Thoracic aorta (tissue), 2 donors: ENCODE measurements at regions not wholly inside any gene's neighbourhood (a gene's known extent, or its start where the extent isn't known, plus 50 kb on each side); places are given as distances from the start of the nearest gene placed in this dataset.

Experiments used
- ATAC-seq: fragments of 150-250 bp; one replicate; pipeline ENCODE4 v1.8.0; 2017; ENCODE audit warnings: low read depth; ENCODE audit not compliant: insufficient number of reproducible peaks, low FRiP score
- DNase-seq: peaks from one replicate; pipeline ENCODE4 v3.0.0-alpha.2; 2020; ENCODE audit warnings: low spot score
- H3K27ac ChIP-seq, 2 donors: fragments of 200-600 bp; sonication (generic); 1 replicate in 1 of 2; 2 replicates in 1 of 2; pipeline ENCODE4 v1.5.1; 2016; ENCODE audit warnings: mild to moderate bottlenecking in 2 of 2, moderate library complexity in 2 of 2
- H3K27me3 ChIP-seq: fragments of 200-600 bp; sonication (generic); replicated peaks from 2 replicates; pipeline ENCODE4 v1.6.0; 2016; ENCODE audit warnings: mild to moderate bottlenecking; ENCODE audit not compliant: insufficient read depth
- H3K36me3 ChIP-seq: fragments of 200-600 bp; sonication (generic); one replicate; pipeline ENCODE4 v1.5.1; 2016
- H3K4me1 ChIP-seq, 2 donors: fragments of 200-600 bp; sonication (generic); 1 replicate in 1 of 2; 2 replicates in 1 of 2; pipeline versions ENCODE4 v1.5.1 to v1.6.0; 2016; ENCODE audit warnings: low read depth in 2 of 2, mild to moderate bottlenecking in 1 of 2; ENCODE audit not compliant: control insufficient read depth in 1 of 2
- H3K4me3 ChIP-seq: fragments of 200-600 bp; sonication (generic); 2 replicates; pipeline ENCODE4 v1.5.1; 2016; ENCODE audit warnings: mild to moderate bottlenecking
- H3K9me3 ChIP-seq: fragments of 200-600 bp; sonication (generic); 2 replicates; pipeline ENCODE4 v1.5.1; 2016
- CTCF ChIP-seq: fragments of 200-600 bp; sonication (generic); IDR thresholded peaks from one replicate; pipeline ENCODE4 v1.5.1; 2019; ENCODE audit warnings: antibody characterized with exemption

GRCh38 chr11:133713406-133713805, 131.9 kb downstream of the SPATA19 start:
- no peak overlapping the region for H3K4me3 ChIP-seq
- no peaks in the 10 kb centered on the region for H3K9me3 ChIP-seq
- H3K27ac ChIP-seq: no peak overlapping the region
- DNase-seq (no peak), ATAC-seq (no peak)
- no peaks in the 10 kb centered on the region for H3K36me3 ChIP-seq
- H3K27me3 ChIP-seq: no peaks in the 10 kb centered on the region
- no peaks in the 10 kb centered on the region for H3K4me1 ChIP-seq
- TF ChIP-seq CTCF: no peak

GRCh38 chr11:133712051-133712560, 133.2 kb downstream of the SPATA19 start:
- Histone ChIP-seq H3K4me1 (no peaks in the 10 kb centered on the region), H3K36me3 (no peaks in the 10 kb centered on the region), H3K4me3 (no peak overlapping the region), H3K27ac (no peak overlapping the region), H3K9me3 (no peaks in the 10 kb centered on the region), H3K27me3 (no peaks in the 10 kb centered on the region)
- DNase-seq (no peak), ATAC-seq (no peak)
- TF ChIP-seq CTCF: no peak

GRCh38 chr11:133711545-133711944, 133.8 kb downstream of the SPATA19 start:
- no peaks in the 10 kb centered on the region for H3K4me1 ChIP-seq
- no peak for TF ChIP-seq CTCF
- ATAC-seq (no peak), DNase-seq (no peak)
- H3K27me3 ChIP-seq: no peaks in the 10 kb centered on the region
- H3K9me3 ChIP-seq: no peaks in the 10 kb centered on the region
- no peak overlapping the region for H3K4me3 ChIP-seq
- no peak overlapping the region for H3K27ac ChIP-seq
- no peaks in the 10 kb centered on the region for H3K36me3 ChIP-seq

- H3K27ac ChIP-seq: no peak overlapping the region
- DNase-seq (no peak), ATAC-seq (no peak)
- no peak for TF ChIP-seq CTCF
- H3K27me3 ChIP-seq: no peaks in the 10 kb centered on the region
- H3K4me1 ChIP-seq: no peaks in the 10 kb centered on the region
- no peak overlapping the region for H3K4me3 ChIP-seq
- H3K36me3 ChIP-seq: no peaks in the 10 kb centered on the region
- no peaks in the 10 kb centered on the region for H3K9me3 ChIP-seq
Measured at GRCh38 chr11:133710681-133711240, 134.6 kb downstream of the SPATA19 start.

- Histone ChIP-seq H3K27ac (no peak overlapping the region), H3K4me3 (no peak overlapping the region), H3K27me3 (no peaks in the 10 kb centered on the region), H3K9me3 (no peaks in the 10 kb centered on the region), H3K4me1 (no peaks in the 10 kb centered on the region), H3K36me3 (no peaks in the 10 kb centered on the region)
- TF ChIP-seq CTCF: no peak
- no peak for DNase-seq
- no peak for ATAC-seq
Measured at GRCh38 chr11:133710241-133710640, 135.1 kb downstream of the SPATA19 start.
